Hindlimb muscle (tissue), 1 donor: ENCODE measurements at regions not wholly inside any gene's neighbourhood (a gene's known extent, or its start where the extent isn't known, plus 50 kb on each side); places are given as distances from the start of the nearest gene placed in this dataset.
"Not testable (repeated sequence)": the region's sequence is repeated elsewhere in the genome, so short reads cannot be mapped to it uniquely, and the experiment has no call there.

Source experiments
- DNase-seq: peaks from one replicate; pipeline ENCODE4 v3.0.0-alpha.2; 2013

DNA sequence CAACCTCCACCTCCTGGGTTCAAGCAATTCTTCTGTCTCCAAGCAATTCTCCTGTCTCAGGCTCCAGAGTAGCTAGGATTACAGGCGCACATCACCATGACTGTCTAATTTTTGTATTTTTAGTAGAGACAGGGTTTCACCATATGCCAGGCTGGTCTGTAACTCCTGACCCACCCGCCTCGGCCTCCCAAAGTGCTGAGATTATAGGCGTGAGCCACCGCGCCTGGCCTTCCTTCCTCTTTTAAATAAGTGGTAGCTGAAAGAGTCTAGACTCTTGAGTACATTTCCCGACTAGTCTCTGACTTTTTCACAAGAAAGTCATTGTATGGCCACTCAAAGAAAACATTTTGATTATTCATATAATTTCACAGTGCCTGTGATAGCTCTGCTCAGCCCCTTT lies 636.2 kb upstream of the ANKRD30A start:
- DNase-seq, result no peak

DNA sequence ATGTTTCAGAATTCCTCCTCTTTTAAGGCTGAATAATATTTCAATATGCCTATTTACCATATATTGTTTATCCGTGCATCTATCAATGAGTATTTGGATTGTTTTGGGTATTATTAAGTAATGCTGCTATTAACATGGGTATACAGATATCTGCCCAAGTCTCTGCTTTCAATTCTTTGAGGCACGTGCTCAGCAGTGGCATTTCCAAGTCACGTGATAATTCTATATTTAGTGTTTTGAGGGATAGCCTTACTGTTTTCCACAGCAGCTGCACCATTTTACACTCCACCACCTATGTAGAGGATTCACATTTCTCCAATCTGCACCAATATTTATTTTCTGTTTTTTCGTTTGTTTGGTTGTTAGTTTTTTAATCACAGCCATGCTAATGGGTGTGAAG lies 636.8 kb upstream of the ANKRD30A start:
- DNase-seq, result no peak

DNA sequence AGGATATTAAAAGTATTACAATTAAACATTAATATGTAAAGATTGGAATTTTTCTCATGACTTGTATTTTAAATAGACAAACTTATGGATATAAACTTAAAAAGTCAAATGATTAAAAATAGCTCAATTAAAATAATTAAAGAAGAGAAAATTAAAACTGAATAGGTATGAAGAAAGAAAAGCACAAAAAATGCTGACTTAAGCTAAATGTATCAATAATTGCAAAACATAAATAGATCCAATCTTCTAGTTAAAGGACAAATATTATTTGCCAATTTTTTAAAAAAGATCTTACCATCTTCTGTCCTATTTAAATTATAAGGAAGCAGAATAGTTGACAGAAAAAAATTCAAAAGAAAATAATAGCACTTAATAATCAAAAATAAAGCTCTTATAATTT lies 646.3 kb upstream of the ANKRD30A start:
- DNase-seq, result no peak

DNA sequence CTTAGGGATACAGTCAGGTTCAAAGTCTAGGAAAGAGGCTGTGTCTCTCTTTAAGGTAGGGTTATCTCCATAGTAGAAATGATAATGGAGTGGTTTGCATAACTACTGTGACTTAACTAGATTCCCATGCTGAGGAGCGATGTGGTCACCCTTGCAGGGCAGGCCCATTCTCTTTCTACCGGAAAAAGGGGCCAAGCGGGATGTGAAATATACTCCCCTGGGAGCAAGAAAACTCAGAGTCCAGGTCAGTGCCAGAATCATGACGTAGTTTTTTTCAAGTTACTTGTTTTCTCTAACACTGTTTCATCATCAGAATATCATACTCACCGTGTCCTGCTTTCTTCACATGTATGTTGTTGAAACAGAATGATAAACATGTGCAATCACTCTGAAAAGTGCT lies 649.0 kb upstream of the ANKRD30A start:
- no peak for DNase-seq

DNA sequence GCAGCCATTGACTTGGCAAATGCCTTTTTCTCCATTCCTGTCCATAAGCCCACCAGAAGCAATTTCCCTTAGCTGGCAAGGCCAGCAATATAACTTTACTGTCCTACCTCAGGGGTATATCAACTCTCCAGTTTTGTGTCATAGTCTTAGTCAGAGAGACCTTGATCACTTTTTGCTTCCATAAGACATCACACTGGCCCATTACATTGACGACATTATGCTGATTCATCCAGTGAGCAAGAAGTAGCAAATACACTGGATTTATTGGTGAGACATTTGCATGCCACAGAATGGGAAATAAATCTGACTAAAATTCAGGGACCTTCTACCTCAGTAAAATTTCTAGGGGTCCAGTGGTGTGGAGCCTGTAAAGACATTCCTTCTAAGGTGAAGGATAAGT lies 649.7 kb upstream of the ANKRD30A start:
- no peak for DNase-seq

DNA sequence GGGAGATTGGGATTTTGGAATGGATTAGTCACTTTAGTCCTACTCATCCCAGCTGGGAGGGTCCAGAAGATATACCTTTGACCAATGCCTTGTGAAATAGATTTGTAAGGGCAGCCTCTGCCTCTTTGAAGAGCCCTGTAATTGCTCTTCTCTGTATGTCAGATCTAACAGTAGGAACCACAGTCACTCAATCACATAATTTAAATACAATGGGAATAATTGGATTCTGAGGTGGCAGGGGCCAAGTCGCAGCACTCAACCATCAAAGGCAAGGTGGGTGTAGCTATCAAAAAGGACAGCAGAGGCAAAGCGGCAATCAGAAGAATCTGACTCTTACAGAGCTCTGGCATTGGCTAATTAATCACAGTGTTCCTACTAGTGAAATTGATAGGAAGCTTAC lies 650.9 kb upstream of the ANKRD30A start:
- no peak for DNase-seq

DNA sequence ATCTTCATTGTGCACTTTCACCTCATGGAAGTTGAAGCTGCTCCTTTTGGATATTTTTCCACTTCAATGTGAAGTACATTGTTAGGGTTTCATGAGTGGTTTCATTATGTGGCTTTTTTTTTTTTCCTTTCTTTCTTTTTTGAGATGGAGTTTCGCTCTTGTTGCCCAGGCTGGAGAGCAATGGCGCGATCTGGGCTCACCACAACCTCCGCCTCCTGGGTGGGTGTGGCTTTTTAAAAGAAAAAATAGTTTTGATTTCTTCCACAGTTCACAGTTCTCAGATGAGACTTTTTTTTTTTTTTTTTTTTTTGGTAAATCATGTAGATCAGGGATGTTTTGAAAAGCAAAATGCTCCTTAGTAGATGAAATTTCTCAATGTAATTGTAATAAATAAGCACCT lies 652.3 kb upstream of the ANKRD30A start:
- no peak for DNase-seq

DNA sequence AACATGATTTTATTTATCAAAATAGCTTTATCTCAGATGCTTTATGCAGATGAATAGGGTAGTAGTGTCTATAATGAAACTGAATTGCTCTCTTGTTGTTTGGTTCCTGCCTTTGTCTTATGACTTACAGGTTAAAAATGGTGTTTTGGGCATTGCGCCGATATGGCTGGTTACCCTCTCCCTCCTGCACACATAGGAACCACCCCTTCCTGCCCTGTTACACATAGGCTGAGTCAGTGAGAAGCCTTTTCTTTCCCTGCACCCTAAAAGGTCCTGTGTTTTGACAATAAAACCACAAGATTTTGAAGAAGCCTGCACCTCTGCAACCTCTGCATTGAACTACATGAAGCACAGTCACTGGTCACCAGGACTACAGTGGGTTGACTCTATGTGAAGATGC lies 655.8 kb upstream of the ANKRD30A start:
- DNase-seq, result no peak

DNA sequence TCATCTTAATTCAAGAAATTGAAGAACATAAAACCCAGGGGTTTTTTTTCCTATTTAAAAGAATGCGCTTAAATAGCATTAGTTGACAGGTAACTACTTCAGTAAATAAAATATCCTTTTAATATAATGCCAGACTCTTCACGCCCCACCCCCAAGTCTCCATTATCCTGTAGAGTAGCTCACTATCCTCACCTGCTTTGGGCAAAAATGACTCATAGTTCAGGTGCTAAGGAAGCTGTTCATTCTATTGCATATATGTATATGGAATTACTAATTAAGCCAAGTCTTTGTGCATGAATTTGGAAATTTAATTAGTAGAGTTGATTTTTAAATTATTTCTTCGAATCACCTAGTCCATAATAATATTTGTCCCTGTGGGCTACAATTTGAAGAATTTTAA lies 656.8 kb upstream of the ANKRD30A start:
- DNase-seq, result no peak

DNA sequence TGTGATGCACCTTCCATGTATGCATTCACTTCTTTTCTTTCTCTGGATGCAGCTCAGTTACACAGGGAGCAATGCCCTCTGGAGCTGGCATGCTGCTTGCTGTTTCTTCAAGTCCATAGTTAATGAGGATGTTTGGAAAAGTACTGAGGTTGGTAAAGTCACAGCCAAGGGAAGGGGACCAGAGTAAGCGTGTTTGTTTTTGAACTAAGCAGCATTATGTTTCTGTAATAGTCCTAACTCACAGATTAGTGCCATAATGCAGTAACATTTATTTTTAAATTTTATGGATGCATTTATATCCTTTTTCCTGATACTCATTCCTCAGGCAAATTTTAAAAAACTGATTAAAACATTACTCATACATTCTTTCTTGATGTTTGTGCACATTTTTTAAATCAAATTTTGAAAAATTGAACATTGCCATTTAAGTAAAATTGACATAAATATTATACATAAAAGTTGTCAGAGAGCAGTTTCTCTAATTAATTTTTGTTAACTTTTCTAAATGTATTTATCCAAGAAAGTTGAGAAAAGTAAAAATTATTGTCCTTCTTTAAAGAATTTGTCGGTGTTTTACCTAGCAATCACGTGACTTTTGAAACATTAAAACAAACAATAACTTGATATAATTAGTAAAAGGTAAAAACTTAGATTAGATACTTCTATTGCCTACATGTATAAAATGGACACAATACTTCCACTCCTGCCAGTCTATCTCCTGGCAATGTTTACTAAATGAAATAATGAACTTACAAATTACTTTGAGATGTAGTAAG lies 659.6 kb upstream of the ANKRD30A start:
- DNase-seq, result no peak

DNA sequence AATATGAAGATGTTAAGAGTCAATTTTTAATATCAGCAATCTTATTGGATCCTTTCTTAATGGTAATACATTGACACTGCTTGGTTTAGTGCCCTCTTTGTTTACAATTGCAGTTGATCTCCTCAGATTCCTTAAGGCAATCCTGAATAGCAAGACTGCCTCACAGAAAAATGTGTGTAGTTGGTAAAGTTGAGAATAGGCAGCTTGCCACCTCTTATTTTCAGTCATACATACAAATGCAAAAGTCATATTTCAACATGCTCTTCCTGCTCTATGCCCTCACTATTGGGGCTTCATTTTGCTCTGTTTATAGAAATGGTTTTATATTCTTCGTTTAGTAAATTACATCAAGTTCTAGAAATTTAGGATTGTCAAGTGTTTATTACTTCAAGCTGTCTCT lies 661.1 kb upstream of the ANKRD30A start:
- no peak for DNase-seq

DNA sequence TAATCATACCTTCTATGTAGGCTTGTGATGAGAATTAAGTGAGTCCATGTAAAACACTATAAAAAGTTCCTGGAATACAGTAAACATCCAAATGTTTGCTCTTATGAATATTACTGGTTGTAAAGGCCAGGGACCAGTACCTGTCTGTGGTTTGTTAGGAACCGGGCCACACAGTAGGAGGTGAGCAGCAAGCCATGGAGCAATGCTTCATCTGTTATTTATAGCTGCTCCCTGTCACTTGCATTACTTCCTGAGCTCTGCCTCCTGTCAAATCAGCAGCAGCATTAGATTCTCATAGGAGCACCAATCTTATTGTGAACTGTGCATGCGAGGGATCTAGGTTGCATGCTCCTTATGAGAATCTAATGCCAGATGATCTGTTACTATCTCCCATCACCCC lies 662.0 kb upstream of the ANKRD30A start:
- no peak for DNase-seq

DNA sequence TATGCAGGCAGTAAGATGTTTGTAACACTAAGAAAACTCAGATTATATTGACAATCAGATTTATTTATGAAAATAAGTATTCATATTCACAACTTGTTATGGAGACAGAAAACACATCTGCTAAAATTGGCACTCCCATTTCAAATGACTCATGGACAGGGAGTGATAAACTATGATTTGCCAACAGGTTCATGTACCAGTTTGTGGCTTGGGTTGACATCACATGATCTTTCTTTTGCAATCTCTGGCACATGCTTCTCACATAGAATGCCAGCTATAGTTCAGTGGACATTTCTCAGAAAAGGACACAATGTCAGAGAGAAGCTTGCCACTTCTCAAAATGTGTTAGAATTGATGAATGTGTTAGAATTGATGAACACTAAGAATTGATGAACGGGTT lies 663.2 kb upstream of the ANKRD30A start:
- no peak for DNase-seq

DNA sequence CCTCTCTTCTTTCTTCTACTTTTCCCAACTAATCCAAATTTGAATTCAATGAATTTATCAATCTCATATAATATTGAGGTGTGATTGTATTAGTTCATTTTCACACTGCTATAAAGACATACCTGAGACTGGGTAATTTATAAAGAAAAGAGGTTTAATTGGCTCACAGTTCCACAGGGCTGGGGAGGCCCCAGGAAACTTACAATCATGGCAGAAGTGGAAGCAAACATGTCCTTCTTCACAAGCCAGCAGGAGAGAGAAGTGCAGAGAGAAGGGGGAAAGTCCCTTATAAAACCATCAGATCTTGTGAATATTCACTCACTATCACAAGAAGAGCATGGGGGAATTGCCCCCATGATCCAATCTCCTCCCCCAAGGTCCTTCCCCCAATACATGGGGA lies 667.0 kb upstream of the ANKRD30A start:
- not testable (repeated sequence) for DNase-seq

DNA sequence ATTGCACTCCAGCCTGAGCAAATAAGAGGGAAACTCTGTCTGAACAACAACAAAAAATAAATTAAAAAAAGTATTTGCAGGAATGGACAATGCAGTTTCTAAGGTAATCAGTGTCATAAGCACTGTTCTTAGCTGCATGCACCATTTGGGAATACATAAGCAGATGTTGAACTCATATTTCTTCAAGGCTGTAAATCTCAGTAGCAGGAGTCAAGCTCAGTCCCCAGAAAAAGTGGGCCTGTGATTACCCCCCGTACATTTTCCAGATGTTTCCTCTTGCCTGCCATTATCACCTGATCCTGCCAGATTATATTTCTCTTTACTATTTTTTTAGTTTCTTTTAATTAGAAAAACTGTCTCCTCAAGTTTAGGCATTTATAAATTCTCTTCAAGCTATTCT lies 667.6 kb upstream of the ANKRD30A start:
- peak; percentile 54 for DNase-seq

DNA sequence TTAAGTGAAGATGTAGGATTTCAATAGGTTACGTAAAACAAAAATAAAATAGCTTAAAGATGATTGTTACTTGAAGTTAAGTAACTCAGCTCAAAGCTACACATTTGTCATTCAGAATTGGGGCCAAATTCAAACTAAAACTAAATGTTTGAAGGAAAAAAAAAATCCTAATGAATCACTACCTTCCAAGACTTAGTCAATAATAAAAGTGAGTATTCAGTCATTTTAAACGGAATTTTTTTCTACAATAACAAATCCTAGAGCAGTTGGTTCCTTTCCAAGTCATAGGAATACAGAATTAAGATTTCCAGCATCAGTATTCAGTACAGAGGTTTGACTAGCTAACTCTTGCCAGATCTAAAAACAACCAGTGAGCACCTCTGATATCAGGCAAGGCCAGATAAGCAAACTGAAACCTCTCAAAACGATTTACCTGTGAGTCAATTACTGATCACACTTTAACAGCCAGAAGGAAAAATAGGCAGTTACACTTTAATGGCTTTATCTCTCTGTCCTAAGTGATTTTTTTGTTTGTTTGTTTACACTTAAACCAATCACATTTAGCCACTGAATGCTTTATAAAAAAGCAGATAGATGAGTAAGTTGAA lies 669.8 kb upstream of the ANKRD30A start:
- DNase-seq, result no peak

DNA sequence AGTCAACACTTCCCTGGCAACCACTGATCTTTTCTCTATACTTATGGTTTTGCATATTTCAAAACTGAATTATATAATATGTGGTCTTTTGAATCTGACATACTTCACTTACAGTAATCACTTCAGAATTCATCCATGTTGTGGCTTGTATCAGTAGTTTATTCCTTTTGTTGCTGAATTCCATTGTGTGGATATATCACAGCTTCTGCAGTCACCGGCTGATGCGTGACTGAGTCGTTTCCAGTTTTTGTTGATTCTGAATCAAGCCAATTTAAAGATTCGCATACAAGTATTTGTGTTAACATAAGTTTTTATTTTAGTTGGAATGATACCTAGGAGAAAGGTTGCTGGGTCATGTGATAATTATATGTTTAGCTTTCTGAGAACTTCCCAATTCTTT lies 672.5 kb upstream of the ANKRD30A start:
- DNase-seq, result no peak

DNA sequence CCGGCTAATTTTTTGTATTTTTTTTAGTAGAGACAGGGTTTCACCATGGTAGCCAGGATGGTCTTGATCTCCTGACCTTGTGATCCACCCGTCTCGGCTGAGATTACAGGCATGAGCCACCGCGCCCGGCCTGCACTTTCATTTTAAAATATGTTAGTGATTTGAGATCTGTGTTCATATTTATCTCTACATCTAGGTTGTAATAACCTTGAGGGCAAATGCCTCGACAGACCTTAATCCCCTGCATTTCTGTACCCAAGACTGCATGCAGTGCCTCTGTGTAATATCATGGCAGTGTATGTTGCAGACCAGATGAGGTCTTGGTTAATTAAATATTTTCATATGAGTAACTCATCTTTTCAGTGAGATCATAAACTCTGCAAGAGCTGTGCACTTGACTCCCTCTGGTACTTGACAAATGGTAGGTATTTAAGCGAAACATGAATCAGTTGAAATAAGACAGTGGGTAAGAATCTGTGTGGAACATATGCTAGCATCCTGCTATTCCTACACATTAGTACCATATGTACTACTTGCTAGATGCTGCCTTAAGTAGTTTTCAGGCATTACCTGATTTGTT lies 673.9 kb upstream of the ANKRD30A start:
- DNase-seq, result no peak

DNA sequence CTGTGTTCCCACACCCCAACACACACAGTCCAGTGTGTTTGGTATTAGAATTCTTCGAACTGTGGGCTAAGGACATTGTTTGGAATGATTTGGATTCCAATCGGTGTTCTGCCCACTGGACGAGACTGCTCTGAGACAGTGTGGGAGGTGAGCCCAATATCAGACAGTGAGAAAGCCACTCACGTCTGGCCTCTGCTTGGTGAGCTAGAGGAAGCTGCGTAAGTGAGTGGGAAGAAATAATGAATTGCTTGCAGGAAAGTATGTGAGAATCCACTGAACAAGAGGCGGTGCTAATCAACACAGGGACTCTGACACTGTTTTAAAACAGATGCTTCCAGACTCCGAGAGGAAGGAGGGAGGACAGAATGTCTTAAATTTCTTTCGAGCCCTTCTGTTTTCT lies 675.0 kb upstream of the ANKRD30A start:
- no peak for DNase-seq

DNA sequence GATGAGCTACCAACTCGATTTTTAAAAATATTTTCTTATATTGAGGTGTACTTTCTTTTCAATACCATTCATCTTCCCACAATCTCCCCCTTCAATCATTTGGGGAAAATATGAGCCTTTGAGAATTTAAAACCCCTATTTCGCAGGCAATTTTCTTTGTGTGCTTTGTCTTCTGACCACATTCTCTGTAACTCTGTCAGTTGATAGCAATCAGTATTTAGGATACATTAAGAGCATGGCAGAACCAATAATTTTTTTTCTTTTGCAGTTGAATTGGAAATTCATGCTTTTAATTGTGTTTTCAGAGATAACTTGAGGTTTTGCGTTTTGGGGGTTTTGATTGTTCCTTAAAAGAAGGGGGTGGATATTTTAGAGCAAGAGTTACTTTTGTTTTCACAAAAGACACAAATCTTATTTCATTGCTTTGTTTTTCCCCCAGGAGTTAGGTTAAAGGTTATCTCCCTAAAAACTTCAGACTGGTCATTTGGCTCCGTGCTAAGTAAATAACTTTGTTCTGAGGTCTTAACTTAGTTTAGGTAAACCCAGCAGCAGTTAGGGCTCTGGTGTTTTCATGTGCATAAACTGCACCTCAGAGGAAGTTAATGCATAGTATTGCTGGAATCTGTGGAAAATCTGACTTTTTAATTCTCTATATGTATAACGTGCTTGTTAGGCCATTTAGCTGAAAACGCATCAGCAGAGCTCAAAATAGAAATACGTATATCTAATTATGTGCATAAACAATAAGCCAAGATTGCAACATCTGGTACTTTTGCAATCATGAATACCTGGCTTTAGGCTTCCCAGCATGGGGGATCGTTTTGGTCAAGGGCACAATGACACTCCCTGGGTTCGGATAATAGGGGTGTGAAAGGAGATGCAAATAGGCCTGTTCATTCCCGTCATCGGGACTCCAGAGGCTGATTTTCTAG lies 676.4 kb upstream of the ANKRD30A start:
- no peak for DNase-seq

DNA sequence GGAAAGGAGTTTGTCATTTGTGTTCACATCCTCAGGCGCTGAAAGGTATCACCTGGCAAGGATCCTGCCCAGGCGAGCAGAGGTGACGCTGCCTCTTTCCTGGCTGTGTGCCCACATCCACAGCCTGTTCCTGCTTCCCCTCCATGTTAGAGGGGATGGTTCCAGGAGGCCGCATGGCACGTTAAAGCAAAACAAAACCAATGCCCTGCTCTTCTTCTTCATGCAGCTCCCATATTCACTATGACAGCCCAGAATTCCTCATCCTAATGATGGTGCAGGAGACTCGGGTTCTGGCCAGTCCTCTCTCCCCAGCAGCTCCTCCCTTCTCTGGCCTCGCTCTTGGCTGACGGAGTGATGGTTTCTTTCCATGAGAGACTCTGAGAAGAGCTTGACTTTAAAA lies 678.5 kb upstream of the ANKRD30A start:
- peak; percentile 74 for DNase-seq

DNA sequence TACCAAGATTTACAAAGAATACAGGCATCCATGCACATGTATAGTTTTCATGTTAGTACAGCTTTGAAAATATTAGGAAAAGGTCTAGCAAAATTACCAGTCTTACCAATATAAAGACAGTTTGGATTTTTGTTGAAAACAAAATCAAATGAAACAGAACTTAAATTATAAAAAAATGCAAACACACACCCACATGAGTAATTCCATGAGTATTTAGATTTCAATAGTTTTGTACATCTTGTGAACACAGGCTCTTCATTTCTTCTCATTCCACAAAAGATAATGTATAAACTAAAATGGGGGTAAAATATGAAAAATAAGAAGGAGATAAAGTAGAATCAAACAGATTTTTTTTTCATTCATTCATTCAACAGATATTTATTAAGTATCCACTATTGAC lies 682.2 kb upstream of the ANKRD30A start:
- no peak for DNase-seq

DNA sequence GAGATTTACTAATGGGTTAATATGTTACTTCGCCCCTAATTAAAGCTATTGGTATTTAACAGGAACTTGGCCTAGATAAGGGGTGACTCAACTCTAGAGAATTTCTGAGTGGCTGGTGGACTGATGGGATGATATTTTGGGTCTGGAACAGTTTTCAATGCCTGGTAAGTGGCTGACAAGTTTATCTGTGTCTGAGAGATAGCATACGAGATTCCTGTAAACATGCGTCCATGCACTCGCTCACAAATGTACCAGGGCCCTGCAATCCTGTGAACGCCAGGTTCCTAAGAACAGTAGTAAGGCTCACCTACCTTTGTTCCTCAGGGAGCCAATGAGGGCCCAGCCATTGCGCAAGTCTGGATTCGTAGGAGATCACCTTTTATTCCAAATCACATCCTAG lies 683.8 kb upstream of the ANKRD30A start:
- no peak for DNase-seq
